Stimulated activated CD4-positive, alpha-beta T cell treated with anti-CD3 and anti-CD28 coated beads, Interleukin-1b, Interleukin-23, amount 100 ng/mL, for 24 hours (primary cell): ENCODE measurements at regions not wholly inside any gene's neighbourhood (a gene's known extent, or its start where the extent isn't known, plus 50 kb on each side); places are given as distances from the start of the nearest gene placed in this dataset.
"Not testable (repeated sequence)": the region's sequence is repeated elsewhere in the genome, so short reads cannot be mapped to it uniquely, and the experiment has no call there.

Experiments used
- DNase-seq, 4 experiments: peaks; one replicate each; pipeline ENCODE4 v3.0.0-alpha.2; 2020; ENCODE audit warnings: low read depth in 4 of 4, low spot score in 1 of 4

DNA sequence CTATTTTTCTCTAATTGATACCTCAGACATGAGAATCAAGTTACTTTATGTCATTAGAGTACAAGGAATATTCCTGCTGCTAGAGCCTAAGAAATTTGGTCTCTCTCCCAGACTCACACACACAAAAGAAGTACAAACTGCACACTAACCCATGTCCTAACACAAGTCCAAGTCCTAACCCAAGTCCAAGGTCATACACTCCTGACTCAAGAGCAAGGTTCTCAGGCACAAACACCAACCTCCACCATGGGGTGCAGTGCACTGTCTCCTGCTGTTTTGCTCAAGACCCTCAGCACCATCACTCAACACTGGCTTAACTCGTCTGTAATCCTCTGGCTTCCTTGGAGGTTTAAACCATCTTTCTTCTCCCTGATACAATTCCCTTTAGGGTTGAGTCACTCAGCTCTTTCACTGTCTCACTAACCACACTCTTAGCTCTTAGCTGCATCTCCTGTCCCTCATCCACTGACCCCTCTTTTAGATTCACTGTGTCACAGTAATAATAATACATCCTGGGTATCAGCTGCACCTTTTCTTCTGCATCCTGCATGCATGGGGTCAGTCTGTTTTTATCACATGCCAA lies 129.8 kb downstream of the BCL2L11 start:
- DNase-seq, result no peak

DNA sequence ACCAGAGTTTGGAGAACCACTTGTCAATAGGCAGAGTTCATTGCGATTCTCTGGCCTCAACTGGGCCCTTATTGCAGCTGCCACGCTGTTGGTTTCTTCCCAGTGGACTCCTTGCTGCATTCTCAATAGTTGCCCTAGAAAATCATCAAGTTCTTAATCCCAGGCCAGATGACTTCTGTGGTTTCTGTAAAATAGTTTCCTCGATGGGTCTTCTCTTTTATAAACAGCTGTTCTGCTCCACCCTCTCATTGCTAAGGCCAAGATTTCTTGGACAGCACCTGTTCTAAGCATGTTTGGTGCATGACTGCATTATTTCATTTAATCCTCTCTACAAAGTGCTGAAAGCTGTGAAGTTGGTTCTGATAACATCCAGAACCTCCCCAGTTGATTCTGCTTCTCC lies 131.0 kb downstream of the BCL2L11 start:
- no peak for DNase-seq

DNA sequence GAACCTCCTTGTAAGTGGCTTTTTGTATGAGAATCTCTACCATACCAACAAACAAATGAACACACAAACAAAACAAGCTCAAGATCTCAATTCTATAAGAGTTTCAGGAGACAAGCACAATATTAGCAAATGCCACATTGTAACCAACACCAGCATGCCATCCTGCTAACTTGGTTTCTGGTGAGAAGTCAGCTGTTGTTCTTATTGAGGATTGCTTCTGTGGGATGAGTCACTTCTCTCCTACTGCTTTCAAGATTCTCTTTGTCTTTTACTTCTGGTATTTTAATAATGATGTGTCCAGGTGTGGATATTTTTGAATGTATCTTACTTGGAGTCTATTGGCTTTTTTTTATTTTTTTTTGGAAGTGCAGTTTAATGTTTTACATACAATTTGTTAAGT lies 131.7 kb downstream of the BCL2L11 start:
- no peak for DNase-seq

DNA sequence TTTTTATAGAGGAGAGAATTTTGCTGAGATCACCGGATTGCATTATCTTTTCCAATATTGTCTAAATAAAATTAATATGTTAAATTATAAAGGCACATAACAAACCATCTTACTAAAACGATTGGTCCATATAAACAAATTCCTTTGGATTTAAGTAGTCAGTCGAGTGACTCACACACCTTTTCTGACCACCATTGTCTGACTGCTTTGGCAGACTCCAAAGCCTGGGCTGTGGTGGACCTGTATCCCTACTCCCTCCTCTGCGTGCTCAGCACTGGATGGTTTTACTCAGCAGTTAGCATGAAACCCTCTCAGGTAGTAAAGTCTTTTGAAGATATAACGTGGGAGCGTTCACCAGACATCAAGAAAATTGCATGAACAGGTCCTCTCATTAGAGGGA lies 134.2 kb downstream of the BCL2L11 start:
- DNase-seq, result not testable (repeated sequence)

DNA sequence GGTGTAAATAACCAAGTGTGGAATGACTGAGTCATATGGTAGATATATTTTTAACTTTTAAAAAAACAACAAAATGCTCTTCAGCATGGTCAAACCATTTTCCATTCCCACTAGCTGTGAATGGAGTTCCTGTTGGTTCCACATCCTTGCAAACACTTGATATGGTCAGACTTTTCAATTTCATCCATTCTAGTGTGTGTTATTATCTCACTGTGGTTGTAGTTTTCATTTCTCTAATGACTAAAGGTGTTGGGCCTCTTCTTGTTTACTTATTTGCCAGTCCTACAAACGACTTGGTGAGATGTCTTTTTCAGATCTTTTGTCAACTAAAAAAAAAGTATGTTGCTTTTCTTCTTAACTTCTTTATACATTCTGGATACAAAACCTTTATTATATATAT lies 135.9 kb downstream of the BCL2L11 start:
- not testable (repeated sequence) for DNase-seq

DNA sequence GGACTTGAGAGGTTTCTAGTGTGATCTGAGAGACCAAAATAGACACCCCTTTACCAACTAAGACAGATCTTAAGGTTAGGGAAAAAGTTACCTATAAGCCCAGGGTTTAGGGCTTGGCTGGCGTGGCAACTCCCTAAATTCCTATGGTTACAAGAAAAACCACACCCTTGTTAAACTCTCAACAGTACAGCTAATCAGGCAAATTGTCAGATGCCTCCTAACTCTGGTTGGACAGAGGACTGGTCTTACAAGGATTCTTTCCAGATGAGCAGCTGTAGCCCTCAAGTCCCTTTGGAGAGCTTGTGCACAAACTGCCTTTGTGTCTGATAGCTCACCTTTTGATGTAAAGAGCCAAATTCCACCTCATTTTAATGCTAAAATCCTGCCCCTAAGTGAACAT lies 136.9 kb downstream of the BCL2L11 start:
- not testable (repeated sequence) for DNase-seq

DNA sequence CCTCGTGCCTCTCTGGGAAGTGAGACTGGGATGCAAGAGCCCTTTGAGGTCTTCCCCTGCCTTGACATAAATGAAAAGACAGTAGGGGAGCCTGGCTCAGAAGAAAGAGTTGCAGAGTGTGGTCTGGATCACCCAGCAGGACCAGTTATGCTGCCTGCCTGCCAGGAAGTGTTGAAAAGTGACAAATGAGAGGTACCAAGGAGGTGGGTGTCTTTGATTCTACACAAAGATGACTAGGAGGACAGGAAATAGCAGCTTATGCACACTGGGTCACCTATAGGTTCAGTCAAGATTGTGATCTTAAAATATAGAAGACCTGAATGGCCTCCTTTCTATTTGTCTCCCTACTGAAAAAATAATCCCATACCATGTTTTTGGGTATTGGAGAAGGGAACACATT lies 137.6 kb downstream of the BCL2L11 start:
- DNase-seq, result not testable (repeated sequence)

DNA sequence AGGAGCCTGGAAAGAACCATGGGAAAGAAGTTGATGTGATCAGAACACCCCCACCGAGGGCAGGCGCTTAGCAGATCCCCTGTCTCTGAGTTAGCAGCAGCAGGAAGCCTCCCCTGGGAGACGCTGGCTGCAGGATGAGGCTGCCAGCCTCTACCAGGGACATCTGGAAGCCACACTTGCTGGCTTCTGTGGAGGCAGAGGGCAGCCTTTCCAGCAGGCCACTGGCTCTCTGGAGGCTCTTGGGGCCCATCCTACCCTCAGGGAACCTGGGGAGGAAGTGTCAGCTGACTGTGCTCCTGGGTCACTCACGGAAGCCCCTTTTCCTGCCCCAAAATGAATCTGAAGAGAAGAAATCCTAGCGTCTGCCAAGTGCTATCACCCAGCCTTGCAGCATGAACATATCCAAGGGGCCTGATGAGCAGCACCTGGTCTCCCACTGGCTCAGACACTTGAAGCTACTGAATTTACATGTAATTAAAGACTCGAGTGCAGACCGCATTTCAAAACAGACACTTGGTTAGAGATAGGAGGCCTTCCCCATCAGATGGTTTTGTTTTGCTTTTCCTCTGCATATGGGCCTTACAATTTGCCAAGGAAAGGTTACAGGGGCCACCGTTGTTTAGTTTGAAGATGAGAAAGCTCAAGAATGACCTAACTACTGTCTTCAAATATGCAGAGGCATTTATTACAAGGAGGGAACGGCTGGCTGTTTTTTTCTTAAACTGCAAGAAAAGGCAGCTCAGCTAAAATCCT lies 142.1 kb downstream of the BCL2L11 start:
- not testable (repeated sequence) for DNase-seq

DNA sequence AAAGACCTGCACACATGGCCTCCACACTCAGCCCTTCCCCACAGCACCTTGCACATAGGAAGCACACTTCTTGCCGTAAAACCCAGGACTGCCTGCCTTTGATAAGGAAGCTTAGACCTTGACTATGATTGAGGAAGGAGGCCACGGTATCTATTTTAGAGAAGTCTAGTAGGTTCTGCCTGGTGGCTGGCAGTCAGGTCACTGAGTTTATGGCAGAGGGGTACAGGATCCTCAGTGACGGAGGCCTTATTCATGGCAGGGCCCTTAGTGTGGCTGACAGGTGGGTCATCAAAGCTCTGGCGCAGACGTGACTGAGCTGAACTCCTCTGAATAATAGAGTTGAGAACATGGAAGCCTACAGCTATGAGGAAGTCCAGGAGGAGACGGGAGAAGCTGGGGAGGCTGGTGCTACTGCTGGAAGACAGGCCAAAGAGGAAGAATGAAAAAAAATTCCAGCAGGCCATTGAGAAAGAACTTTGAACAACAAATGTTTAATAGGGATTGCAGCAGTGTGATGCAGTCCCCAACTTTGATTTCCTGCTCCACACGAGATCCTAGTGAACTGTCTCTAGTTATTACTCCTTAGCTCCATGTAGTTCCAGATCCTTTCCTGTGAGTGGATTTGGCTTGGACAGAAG lies 142.8 kb downstream of the BCL2L11 start:
- DNase-seq, result not testable (repeated sequence)

DNA sequence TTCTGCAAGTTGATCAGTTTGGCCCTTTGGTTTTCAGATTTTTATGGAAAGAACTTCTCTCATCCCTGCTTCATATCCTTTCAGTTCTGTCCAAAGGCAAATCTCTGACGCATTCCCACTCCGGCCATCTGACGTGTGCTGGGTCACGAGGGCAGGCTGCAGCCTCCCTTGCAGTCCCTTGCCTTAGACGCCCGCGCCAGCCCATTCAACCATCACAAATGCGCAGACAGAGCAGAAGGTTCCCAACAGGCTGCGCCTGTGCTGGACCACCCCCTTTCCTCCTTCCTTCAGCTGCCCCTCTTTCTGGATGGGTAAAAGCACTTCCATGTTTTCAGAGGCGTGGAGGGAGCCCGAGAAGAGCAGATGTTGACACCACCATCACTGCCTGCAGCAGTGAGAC lies 144.2 kb downstream of the BCL2L11 start:
- DNase-seq, result not testable (repeated sequence)

DNA sequence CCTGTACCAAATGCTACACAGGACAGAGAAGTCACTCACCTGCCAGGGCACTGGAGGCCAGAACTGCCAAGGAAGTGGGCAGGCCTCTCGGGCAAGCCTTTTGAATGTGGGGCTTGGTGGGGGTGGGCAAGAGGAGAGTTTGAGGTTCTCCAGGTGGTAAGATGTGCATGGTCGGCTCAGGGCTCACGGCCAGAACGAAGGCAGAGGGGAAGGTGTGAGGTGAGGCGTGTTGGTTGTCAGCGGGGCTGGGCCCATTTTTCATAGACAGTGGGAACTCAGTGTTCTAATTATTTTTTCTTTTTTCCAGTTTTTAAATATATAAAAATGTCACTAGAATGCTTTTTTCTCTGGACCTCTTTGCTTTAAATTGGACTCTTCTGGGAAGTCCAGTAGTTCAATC lies 145.8 kb downstream of the BCL2L11 start:
- not testable (repeated sequence) for DNase-seq

DNA sequence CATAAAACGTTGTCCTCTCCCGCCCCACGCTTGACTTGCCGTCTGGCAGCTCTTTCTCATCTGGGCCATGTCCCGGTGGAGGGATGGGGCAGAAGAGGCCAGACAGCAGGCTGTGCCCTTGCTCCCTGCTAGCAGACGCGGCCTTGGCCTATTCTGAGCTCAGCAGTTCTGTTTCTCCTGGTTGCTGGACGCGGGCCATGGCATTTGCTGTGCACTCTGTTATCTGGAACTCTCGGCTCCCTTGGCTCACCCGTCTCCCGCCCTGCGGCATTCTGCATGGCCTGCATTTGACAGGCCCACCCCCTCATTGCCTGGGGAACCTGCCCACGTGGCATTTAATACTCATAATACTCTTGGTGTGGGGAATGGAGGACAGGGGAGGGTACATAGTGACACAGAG lies 146.3 kb downstream of the BCL2L11 start:
- DNase-seq, result not testable (repeated sequence)

DNA sequence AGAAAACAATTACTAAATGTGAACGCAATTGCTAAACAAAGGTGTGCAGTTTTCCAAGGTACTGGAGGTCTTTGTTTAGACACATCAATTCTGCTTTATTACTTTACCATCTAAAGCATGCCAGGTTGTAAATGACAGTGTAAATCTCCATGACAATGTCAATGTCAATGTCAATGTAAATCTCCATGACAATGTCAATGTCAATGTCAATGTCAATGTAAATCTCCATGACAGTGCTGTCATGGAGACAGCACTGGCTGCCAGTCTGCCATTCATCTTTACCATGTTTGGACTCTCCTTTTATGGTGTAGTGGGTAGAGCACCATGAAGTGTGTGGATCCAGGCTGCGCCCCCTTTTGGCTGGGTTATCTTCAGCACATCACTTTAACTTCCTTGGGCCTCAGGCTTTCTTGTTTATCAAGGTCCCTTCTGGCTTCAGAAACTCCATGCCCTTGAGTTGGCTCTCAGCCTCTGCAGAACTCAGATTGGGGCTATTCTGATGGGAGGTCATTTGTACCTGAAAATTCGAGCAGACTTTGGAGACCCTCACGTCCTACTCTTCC lies 149.1 kb downstream of the BCL2L11 start:
- DNase-seq, result not testable (repeated sequence)

DNA sequence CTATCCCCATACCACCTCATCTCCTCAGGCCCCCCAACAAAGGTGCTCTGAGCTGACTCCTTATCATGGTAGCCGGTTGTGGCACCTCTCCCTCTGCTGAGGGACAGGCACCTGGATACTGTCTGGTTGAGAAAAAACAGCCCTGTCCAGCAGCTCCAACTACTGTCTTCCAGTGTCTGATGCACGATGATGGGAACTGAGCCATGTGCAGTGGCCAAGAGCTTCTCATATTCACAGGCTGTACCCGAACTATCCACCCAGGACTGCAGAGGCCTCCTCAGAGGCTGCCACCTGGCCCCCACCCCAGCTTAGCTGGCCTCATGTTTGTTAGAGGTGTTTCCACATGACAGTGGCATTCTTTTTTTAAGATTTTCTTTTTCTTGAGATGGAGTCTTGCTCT lies 149.9 kb downstream of the BCL2L11 start:
- not testable (repeated sequence) for DNase-seq

DNA sequence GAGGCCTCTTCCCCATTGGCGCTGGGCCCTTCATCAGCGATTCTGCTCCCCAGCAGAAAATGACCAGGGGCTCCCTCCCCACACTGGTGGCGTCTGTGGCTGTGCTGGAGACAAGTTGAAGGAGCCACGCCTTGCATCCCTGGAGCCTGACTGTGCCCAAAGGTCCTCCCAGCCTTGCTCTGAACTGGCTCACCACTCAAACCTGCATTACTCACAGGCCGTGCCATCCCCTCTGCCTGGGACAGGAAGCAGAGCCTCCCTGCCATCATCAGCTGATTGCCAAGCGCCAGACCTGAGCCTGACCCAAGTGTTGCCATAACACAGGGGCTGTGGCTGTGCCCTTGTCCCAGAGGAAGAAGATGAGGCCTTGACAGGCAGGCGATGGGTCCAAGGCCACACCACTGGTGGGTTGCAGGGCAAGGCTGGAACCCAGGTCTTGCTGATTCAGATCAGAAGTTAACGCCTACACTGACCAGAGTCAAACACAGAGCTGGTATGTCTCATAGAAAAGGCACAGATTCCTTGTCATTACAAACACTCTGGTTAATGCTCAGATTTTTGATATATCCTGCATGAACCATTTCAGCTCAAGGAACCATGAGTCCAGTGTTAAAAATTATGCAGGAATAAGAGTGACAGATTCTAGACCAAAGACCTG lies 151.1 kb downstream of the BCL2L11 start:
- DNase-seq, result not testable (repeated sequence)

DNA sequence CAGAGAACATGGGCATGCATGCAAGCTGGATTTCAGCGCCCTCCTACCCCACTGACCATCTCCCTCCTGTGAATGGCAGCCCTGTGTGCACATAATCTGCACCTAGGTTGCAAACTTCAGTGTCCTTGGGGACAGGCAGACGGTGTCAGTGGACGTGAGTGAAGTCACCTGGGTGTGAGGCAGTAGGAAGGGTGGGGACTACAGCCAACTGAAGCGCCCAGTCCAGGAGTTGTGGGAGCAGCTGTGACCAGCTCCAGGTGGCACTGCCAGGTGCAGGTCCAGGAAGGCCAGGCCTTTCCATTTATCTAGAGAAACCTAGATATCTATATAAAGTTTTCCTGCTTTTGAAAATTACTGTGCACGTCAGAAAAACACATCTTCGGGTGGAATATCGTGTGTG lies 152.3 kb downstream of the BCL2L11 start:
- DNase-seq, result not testable (repeated sequence)

DNA sequence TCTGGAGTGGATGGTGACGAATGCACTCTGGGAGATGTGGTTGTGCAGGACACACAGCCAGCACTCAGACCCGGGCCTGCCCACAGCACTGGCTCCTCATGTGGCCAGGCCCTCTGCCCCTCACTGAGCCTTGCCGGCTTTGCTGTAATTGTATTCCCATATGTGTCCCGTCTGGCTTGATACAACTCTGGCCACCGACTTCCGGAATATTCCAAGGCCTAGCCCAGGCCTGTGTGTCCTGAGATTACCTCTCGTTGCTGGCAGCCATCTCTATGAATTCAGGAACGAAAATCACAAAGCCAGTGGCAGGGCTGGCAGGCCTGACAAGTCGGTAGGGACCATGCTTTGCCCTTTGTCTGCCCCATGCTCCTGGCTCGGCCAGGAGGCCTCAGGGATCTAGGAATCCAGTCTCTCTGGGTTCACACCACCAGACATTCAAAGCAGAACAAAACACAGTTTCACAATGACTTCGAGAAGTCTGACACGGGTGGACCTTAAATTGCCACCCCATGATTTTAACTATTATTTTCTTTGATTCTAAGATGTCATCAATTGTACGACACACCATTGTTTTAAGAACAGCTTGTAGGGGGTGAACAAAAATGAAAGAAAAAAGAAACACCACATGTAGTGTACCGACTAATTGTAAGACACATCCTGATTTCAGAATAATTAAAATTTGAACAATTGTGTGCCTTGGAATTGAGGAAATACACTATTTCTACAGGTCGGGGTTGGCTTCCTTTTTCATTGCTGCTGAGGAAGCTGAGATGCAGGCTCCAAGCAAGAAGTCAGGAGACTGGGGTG lies 154.5 kb downstream of the BCL2L11 start:
- not testable (repeated sequence) for DNase-seq

DNA sequence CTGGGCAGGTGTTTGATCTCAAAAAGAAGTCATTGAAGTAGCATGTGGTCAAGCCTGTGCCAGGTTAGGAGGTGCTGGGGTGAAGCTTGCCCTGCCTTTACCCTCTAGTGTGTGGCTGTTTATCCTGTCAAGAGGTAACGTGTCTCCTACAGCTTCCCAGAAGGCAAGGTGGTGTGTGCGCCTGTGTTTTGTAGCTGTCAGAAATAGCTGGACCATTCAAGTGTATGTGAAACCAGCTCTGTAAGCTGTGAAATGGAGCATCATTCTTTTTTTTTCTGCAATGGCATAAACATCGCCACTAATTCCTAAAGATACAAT lies 155.1 kb downstream of the BCL2L11 start:
- DNase-seq, result not testable (repeated sequence)

DNA sequence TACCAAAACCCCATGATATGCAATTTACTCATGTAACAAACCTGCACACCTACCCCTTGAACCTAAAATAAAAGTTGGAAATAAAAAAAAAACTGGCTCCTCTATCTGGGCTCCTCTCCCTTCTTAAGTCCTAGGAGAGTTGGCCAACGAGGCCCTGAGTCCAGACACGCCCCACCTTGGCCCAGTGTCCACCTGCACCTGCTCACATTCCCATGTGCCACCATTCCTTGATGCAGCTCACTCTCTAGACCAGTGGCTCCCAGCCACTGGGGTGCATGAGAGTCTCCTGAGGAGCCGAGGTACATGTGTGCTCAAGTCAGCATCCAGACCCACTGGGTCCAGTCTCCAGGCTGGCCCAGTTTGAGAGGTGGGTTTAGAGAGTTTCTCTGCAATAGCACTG lies 157.4 kb downstream of the BCL2L11 start:
- DNase-seq, result not testable (repeated sequence)

DNA sequence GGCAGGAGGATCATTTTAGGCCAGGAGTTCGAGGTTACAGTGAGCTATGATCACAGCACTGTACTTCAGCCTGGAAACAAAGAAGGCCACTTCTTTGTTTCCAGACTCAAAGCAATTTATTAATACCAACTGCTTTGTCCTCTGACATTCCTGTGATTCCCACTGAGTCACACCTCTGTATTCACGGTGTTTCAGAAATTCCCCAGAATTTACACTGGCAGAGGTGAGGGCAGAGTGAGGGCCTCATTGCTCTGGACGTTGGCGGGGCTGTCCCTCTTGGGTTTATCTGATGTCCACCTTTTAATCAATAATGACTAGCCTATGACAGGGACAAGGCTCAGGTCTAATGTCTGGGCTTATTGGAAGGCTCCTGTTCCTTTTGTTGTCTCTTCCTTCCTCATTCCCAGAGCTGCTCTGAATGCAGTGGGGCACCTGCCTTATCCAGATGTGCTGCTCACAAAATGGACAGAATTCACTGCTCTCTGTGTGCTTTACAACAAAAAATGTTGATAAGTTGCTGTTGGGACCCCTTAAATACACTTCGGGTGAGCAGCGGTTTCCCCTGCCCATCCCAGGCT lies 160.1 kb downstream of the BCL2L11 start:
- DNase-seq, result not testable (repeated sequence)
